OCI-LY3 (cell line): ENCODE measurements at regions not wholly inside any gene's neighbourhood (a gene's known extent, or its start where the extent isn't known, plus 50 kb on each side); places are given as distances from the start of the nearest gene placed in this dataset.

Experiments used
- H2AFZ ChIP-seq: fragments of 200-600, 300-600 bp; shearing (Covaris generic); 2 replicates; pipeline ENCODE4 v1.6.0; 2014; ENCODE audit warnings: antibody characterized with exemption, low read depth, low read length
- H3K27ac ChIP-seq: fragments of 200-600, 300-600 bp; sonication (generic); 2 replicates; pipeline ENCODE4 v1.5.1; 2014; ENCODE audit warnings: mild to moderate bottlenecking, low read length, moderate library complexity, mixed read lengths
- H3K27me3 ChIP-seq: fragments of 200-600, 300-600 bp; sonication (generic); 2 replicates; pipeline ENCODE4 v1.6.1; 2014; ENCODE audit warnings: low read depth, low read length, mixed read lengths
- H3K36me3 ChIP-seq: fragments of 200-600, 300-600 bp; sonication (generic); replicated peaks from 2 replicates; pipeline ENCODE3; 2014; ENCODE audit warnings: low read depth, low read length, mixed read lengths
- H3K4me1 ChIP-seq: fragments of 300-600, 200-600 bp; sonication (generic); 2 replicates; pipeline ENCODE4 v1.6.1; 2014; ENCODE audit warnings: low read length, mixed read lengths
- H3K4me2 ChIP-seq: fragments of 200-600, 300-600 bp; sonication (generic); 2 replicates; pipeline ENCODE4 v1.6.1; 2014; ENCODE audit warnings: low read length, mixed read lengths
- H3K4me3 ChIP-seq: fragments of 300-600, 200-600 bp; sonication (generic); 2 replicates; pipeline ENCODE4 v1.5.1; 2014; ENCODE audit warnings: antibody characterized with exemption, mild to moderate bottlenecking, low read length, moderate library complexity
- H3K79me2 ChIP-seq: fragments of 300-600, 200-600 bp; shearing (Covaris generic); 2 replicates; pipeline ENCODE4 v1.6.1; 2014; ENCODE audit warnings: mild to moderate bottlenecking, low read length, mixed read lengths
- H3K9ac ChIP-seq: fragments of 300-600, 200-600 bp; shearing (Covaris generic); 2 replicates; pipeline ENCODE4 v1.6.0; 2014; ENCODE audit warnings: mild to moderate bottlenecking, low read length, moderate library complexity
- H3K9me3 ChIP-seq: fragments of 200-600, 300-600 bp; shearing (Covaris generic); 2 replicates; pipeline ENCODE4 v1.6.1; 2014; ENCODE audit warnings: low read length, mixed read lengths; ENCODE audit not compliant: insufficient read depth
- H4K20me1 ChIP-seq: fragments of 200-600, 300-600 bp; sonication (generic); 2 replicates; pipeline ENCODE4 v1.6.1; 2016; ENCODE audit warnings: low read length, mixed read lengths; ENCODE audit not compliant: insufficient read depth
- EZH2phosphoT487 ChIP-seq: fragments of 200-600 bp; shearing (Covaris generic); IDR thresholded peaks from 2 replicates; pipeline ENCODE4 v1.6.1; 2018; ENCODE audit warnings: antibody characterized with exemption, mixed run types, low read depth
- TF ChIP-seq, protein P1 (sequence below): fragments of 200-600, 300-600 bp; sonication (generic); IDR thresholded peaks from 2 replicates; pipeline ENCODE4 v1.5.1; 2014; ENCODE audit warnings: antibody characterized with exemption, low read length, low read depth

DNA sequence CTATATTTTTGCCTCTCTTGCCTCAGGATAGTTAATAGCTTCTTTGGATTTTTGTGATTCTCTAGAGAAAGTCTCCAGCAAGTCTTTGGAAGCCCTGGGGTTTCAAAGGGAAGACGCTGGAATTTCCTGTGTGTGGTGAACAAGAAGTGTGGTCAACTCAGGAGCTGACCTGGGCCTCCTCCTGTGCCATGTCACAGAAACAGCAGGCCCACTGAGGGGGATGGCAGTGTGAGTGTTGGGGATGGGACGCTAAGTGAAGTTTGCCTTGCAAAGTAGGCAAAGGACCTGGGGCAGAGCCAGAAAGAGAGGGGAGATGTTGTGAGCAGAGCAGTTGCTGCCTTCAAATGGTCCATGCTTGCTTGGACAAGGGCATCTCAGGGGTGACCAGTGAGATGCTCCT is 226.3 kb downstream of the DMRT2 start:
- Histone ChIP-seq H4K20me1 (no peaks in the 10 kb centered on the region), H3K36me3 (no peaks in the 10 kb centered on the region), H3K27ac (no peak overlapping the region), H3K27me3 (peaks cover 4% of the 10 kb centered on the region; the same call in 1 of the 2 replicates), H3K4me1 (peaks cover 11% of the 10 kb centered on the region), H3K79me2 (no peaks in the 10 kb centered on the region), H3K4me2 (no peak overlapping the region), H3K9me3 (no peaks in the 10 kb centered on the region), H2AFZ (no peak overlapping the region), H3K9ac (no peak overlapping the region), H3K4me3 (no peak overlapping the region)
- TF ChIP-seq, protein P1, sequence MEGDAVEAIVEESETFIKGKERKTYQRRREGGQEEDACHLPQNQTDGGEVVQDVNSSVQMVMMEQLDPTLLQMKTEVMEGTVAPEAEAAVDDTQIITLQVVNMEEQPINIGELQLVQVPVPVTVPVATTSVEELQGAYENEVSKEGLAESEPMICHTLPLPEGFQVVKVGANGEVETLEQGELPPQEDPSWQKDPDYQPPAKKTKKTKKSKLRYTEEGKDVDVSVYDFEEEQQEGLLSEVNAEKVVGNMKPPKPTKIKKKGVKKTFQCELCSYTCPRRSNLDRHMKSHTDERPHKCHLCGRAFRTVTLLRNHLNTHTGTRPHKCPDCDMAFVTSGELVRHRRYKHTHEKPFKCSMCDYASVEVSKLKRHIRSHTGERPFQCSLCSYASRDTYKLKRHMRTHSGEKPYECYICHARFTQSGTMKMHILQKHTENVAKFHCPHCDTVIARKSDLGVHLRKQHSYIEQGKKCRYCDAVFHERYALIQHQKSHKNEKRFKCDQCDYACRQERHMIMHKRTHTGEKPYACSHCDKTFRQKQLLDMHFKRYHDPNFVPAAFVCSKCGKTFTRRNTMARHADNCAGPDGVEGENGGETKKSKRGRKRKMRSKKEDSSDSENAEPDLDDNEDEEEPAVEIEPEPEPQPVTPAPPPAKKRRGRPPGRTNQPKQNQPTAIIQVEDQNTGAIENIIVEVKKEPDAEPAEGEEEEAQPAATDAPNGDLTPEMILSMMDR: no peak
- TF ChIP-seq EZH2phosphoT487: no peak

DNA sequence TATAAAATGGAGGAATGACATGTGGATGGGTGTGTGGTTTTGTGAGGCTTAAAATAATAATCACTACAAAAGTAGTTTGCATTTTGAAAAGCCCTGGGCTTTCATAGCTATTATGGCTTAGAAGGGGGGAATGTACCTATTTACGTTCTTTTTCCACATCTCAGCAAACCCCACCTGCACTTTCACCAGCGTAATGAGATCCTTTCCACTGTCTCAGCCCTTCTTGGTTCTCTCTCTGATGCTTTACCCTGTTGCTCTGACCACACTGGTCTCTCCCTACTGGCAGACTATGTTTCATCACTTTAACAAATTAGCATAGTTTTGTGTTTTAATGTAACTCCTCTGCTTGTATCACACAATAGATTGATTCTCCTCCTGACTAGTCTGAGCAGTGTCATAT is 234.6 kb downstream of the DMRT2 start:
- TF ChIP-seq, protein P1: no peak
- TF ChIP-seq EZH2phosphoT487: no peak

DNA sequence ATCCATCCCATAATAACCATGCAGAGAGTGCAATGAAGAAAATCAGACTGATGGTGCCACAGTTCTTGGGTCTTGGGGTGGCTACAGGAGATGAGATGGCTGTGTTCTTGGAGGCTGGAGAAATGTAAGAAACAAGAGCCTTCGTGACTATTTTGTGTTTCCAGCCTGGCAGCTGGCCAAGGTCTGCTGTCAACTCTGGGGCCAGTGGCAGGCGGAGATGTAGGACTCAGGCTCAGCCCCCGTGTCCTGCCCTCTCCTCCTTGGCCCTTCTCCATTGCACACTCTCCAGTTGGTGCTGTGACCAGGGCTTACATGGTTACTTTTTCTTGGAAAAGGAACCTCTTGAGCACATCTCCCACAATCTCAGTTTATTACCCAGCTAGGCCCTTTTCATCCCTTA is 235.4 kb downstream of the DMRT2 start:
- H3K79me2 ChIP-seq: no peaks in the 10 kb centered on the region
- no peak overlapping the region for H2AFZ ChIP-seq
- no peaks in the 10 kb centered on the region for H3K9me3 ChIP-seq
- TF ChIP-seq EZH2phosphoT487: no peak
- TF ChIP-seq, protein P1: no peak
- no peaks in the 10 kb centered on the region for H3K4me1 ChIP-seq
- no peak overlapping the region for H3K4me3 ChIP-seq
- H3K27ac ChIP-seq: no peak overlapping the region
- no peaks in the 10 kb centered on the region for H4K20me1 ChIP-seq
- H3K4me2 ChIP-seq: no peak overlapping the region
- H3K27me3 ChIP-seq: peaks cover 18% of the 10 kb centered on the region
- no peaks in the 10 kb centered on the region for H3K36me3 ChIP-seq
- no peak overlapping the region for H3K9ac ChIP-seq

More for the DNA sequence above, 234.6 kb downstream of the DMRT2 start:
- H3K27ac ChIP-seq: no peak overlapping the region
- H3K4me2 ChIP-seq: no peak overlapping the region
- H3K4me3 ChIP-seq: no peak overlapping the region
- H3K9ac ChIP-seq: no peak overlapping the region
- no peak overlapping the region for H2AFZ ChIP-seq
- no peaks in the 10 kb centered on the region for H4K20me1 ChIP-seq
- H3K9me3 ChIP-seq: no peaks in the 10 kb centered on the region
- no peaks in the 10 kb centered on the region for H3K79me2 ChIP-seq
- peaks cover 21% of the 10 kb centered on the region for H3K27me3 ChIP-seq
- no peaks in the 10 kb centered on the region for H3K4me1 ChIP-seq
- no peaks in the 10 kb centered on the region for H3K36me3 ChIP-seq

DNA sequence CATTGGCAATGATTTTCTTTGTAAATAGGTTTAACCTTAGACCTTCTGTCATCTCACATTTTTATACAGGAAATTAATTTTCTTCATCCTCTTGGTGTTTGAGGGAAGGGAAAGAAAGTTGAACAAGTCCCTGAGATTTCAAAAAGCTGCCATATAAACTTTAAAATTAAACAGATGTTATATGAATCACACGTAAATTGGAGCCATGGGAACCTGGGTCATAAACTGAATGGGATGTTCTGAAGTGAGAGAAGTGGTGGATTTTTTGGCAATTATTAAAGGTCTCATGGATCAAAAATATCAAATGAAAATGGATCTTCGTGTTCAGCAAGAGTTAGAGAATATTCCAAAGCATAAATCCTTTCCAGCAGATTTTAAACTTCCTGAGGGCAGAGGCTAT is 242.2 kb downstream of the DMRT2 start:
- no peak for TF ChIP-seq EZH2phosphoT487
- TF ChIP-seq, protein P1: no peak
- Histone ChIP-seq H3K4me2 (no peak overlapping the region), H4K20me1 (no peaks in the 10 kb centered on the region), H3K9me3 (no peaks in the 10 kb centered on the region), H3K4me3 (no peak overlapping the region), H2AFZ (no peak overlapping the region), H3K36me3 (no peaks in the 10 kb centered on the region), H3K4me1 (no peaks in the 10 kb centered on the region), H3K27ac (no peak overlapping the region), H3K79me2 (no peaks in the 10 kb centered on the region), H3K27me3 (peaks cover 6% of the 10 kb centered on the region; the same call in 1 of the 2 replicates), H3K9ac (no peak overlapping the region)
